Thymus (tissue), 11 donors: ENCODE measurements at regions not wholly inside any gene's neighbourhood (a gene's known extent, or its start where the extent isn't known, plus 50 kb on each side); places are given as distances from the start of the nearest gene placed in this dataset.

Experiments used
- DNase-seq, 9 donors: peaks; one replicate each; pipeline ENCODE4 v3.0.0-alpha.2; 2013; ENCODE audit warnings: low spot score in 9 of 9, low read depth in 6 of 9, missing footprints in 1 of 9
- H3K27ac ChIP-seq, 2 donors: one replicate each; pipeline ENCODE4 v1.5.1; 2013; ENCODE audit warnings: control low read depth in 1 of 2, low read depth in 1 of 2, low read length in 1 of 2, mild to moderate bottlenecking in 1 of 2, moderate library complexity in 1 of 2
- H3K27me3 ChIP-seq, 2 donors: one replicate each; pipeline ENCODE4 v1.5.1; 2013; ENCODE audit warnings: low read length in 1 of 2; ENCODE audit not compliant: control insufficient read depth in 2 of 2, insufficient read depth in 1 of 2
- H3K36me3 ChIP-seq, 2 donors: one replicate each; pipeline ENCODE4 v1.5.1; 2013; ENCODE audit warnings: low read length in 1 of 2, mild to moderate bottlenecking in 1 of 2, moderate library complexity in 1 of 2; ENCODE audit not compliant: control insufficient read depth in 2 of 2, insufficient read depth in 2 of 2
- H3K4me1 ChIP-seq, 2 donors: one replicate each; pipeline ENCODE4 v1.5.1; 2013; ENCODE audit warnings: low read length in 2 of 2; ENCODE audit not compliant: control insufficient read depth in 2 of 2, insufficient read depth in 2 of 2
- H3K4me3 ChIP-seq, 2 donors: one replicate each; pipeline ENCODE4 v1.5.1; 2013; ENCODE audit warnings: low read length in 2 of 2, control low read depth in 1 of 2, mild to moderate bottlenecking in 1 of 2
- H3K9me3 ChIP-seq, 2 donors: one replicate each; pipeline ENCODE4 v1.5.1; 2013; ENCODE audit warnings: low read length in 1 of 2, mild to moderate bottlenecking in 1 of 2; ENCODE audit not compliant: control insufficient read depth in 2 of 2, insufficient read depth in 1 of 2
- WGBS: extraction: QIAGEN DNeasy Blood & Tissue Kit; methylation state at CpG from one replicate; pipeline ENCODE4 v1.1.7; 2013; 5-methylcytosine and 5-hydroxymethylcytosine counted together
- donor health status: healthy.

GRCh38 chr12:124420041-124420995 is 125.4 kb downstream of the RFLNA start:
- no peak overlapping the region for H3K4me3 ChIP-seq
- peaks cover 84 to 91% of the 10 kb centered on the region in 2 donors for H3K36me3 ChIP-seq
- H3K27ac ChIP-seq: no peak overlapping the region
- no peak for DNase-seq
- no peaks in the 10 kb centered on the region for H3K9me3 ChIP-seq
- no peaks in the 10 kb centered on the region for H3K4me1 ChIP-seq
- no peaks in the 10 kb centered on the region for H3K27me3 ChIP-seq
- 99% methylated on average over 28 of the region's 28 CpGs for WGBS

GRCh38 chr12:124419292-124420040 is 124.6 kb downstream of the RFLNA start:
- H3K27ac ChIP-seq: no peak overlapping the region

GRCh38 chr12:124418791-124419190 is 123.9 kb downstream of the RFLNA start:
- H3K27ac ChIP-seq: no peak overlapping the region
- WGBS: 94% methylated on average over 15 of the region's 15 CpGs
- H3K4me3 ChIP-seq: no peak overlapping the region
- no peaks in the 10 kb centered on the region for H3K4me1 ChIP-seq
- DNase-seq: no peak
- H3K36me3 ChIP-seq: peaks cover 88 to 90% of the 10 kb centered on the region in 2 donors
- no peaks in the 10 kb centered on the region for H3K27me3 ChIP-seq
- no peaks in the 10 kb centered on the region for H3K9me3 ChIP-seq

More at GRCh38 chr12:124419292-124420040, 124.6 kb downstream of the RFLNA start:
- no peak for DNase-seq
- 98% methylated on average over 21 of the region's 21 CpGs for WGBS
- H3K27me3 ChIP-seq: no peaks in the 10 kb centered on the region
- no peak overlapping the region for H3K4me3 ChIP-seq
- H3K4me1 ChIP-seq: no peaks in the 10 kb centered on the region
- no peaks in the 10 kb centered on the region for H3K9me3 ChIP-seq
- H3K36me3 ChIP-seq: peaks cover 88 to 90% of the 10 kb centered on the region in 2 donors

- no peak for DNase-seq
- WGBS: 98% methylated on average over 13 of the region's 13 CpGs
- Histone ChIP-seq H3K9me3 (no peaks in the 10 kb centered on the region), H3K4me1 (no peaks in the 10 kb centered on the region), H3K4me3 (no peak overlapping the region), H3K27ac (no peak overlapping the region), H3K36me3 (peaks cover 89 to 90% of the 10 kb centered on the region in 2 donors), H3K27me3 (no peaks in the 10 kb centered on the region)
Measured at GRCh38 chr12:124418156-124418555, 123.3 kb downstream of the RFLNA start.

GRCh38 chr12:124416516-124417395 is 121.9 kb downstream of the RFLNA start:
- no peak overlapping the region for H3K4me3 ChIP-seq
- H3K36me3 ChIP-seq: peaks cover 84 to 91% of the 10 kb centered on the region in 2 donors
- H3K4me1 ChIP-seq: peaks cover 0 to 4% of the 10 kb centered on the region in 2 donors
- H3K27me3 ChIP-seq: no peaks in the 10 kb centered on the region
- no peaks in the 10 kb centered on the region for H3K9me3 ChIP-seq
- 97% methylated on average over 59 of the region's 59 CpGs for WGBS
- H3K27ac ChIP-seq: no peak overlapping the region
- no peak for DNase-seq

- peaks cover 2 to 15% of the 10 kb centered on the region in 2 donors for H3K4me1 ChIP-seq
- DNase-seq: no peak
- WGBS: 95% methylated on average over 9 of the region's 9 CpGs
- no peak overlapping the region for H3K27ac ChIP-seq
- no peak overlapping the region for H3K4me3 ChIP-seq
- H3K27me3 ChIP-seq: no peaks in the 10 kb centered on the region
- no peaks in the 10 kb centered on the region for H3K9me3 ChIP-seq
- H3K36me3 ChIP-seq: peaks cover 78 to 79% of the 10 kb centered on the region in 2 donors
Measured at GRCh38 chr12:124415064-124415463, 120.2 kb downstream of the RFLNA start.

GRCh38 chr12:124413915-124414314 is 119.0 kb downstream of the RFLNA start:
- Histone ChIP-seq H3K4me3 (no peak overlapping the region), H3K27ac (no peak overlapping the region), H3K27me3 (no peaks in the 10 kb centered on the region), H3K4me1 (peaks cover 2 to 17% of the 10 kb centered on the region in 2 donors), H3K36me3 (peaks cover 69 to 74% of the 10 kb centered on the region in 2 donors), H3K9me3 (no peaks in the 10 kb centered on the region)
- DNase-seq: no peak
- WGBS: 98% methylated on average over 8 of the region's 8 CpGs

- H3K4me1 ChIP-seq: peaks cover 2 to 17% of the 10 kb centered on the region in 2 donors
- H3K9me3 ChIP-seq: no peaks in the 10 kb centered on the region
- WGBS: 95% methylated on average over 15 of the region's 15 CpGs
- peaks cover 71 to 75% of the 10 kb centered on the region in 2 donors for H3K36me3 ChIP-seq
- H3K4me3 ChIP-seq: no peak overlapping the region
- H3K27ac ChIP-seq: no peak overlapping the region
- DNase-seq: no peak
- no peaks in the 10 kb centered on the region for H3K27me3 ChIP-seq
Measured at GRCh38 chr12:124413401-124413800, 118.5 kb downstream of the RFLNA start.
